ENCODE measurements at regions not wholly inside any gene's neighbourhood (a gene's known extent, or its start where the extent isn't known, plus 50 kb on each side); places are given as distances from the start of the nearest gene placed in this dataset.

DNA sequence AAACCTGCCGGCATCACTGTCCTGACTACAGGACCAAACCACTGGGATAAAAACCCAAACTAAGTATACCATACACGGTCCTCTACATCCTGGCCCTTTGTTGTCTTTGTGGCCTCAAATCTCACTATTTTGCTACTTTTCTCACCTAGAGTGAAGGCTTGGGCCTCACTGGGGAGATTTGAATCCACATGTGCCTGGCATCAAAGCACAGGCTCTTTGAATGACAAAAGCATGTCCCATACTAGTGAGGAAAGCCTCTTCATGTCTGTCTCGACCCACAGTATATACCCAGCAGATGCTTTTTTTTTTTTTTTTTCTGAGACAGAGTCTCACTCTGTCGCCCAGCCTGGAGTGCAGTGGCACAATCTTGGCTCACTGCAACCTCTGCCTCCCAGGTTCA, 72.5 kb upstream of the DRD2 start:
- TF ChIP-seq JUND (IDR thresholded peaks at IDR 0.05; ENCODE audit: low read length) = no peak
- TF ChIP-seq, protein P1, sequence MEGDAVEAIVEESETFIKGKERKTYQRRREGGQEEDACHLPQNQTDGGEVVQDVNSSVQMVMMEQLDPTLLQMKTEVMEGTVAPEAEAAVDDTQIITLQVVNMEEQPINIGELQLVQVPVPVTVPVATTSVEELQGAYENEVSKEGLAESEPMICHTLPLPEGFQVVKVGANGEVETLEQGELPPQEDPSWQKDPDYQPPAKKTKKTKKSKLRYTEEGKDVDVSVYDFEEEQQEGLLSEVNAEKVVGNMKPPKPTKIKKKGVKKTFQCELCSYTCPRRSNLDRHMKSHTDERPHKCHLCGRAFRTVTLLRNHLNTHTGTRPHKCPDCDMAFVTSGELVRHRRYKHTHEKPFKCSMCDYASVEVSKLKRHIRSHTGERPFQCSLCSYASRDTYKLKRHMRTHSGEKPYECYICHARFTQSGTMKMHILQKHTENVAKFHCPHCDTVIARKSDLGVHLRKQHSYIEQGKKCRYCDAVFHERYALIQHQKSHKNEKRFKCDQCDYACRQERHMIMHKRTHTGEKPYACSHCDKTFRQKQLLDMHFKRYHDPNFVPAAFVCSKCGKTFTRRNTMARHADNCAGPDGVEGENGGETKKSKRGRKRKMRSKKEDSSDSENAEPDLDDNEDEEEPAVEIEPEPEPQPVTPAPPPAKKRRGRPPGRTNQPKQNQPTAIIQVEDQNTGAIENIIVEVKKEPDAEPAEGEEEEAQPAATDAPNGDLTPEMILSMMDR (IDR thresholded peaks at IDR 0.05; ENCODE audit: control extremely low read depth in 1 of 3, insufficient read depth in 1 of 3, low read depth in 1 of 3, low read length in 3 of 3) = no peak
- TF ChIP-seq POLR2AphosphoS5 (IDR thresholded peaks at IDR 0.05; ENCODE audit: low read depth, low read length) = no peak
- TF ChIP-seq SAP30 (IDR thresholded peaks at IDR 0.05; ENCODE audit: insufficient read depth, insufficient replicate concordance, low read length) = no peak
- TF ChIP-seq ASH2L (IDR thresholded peaks at IDR 0.05; ENCODE audit: low read length) = no peak
- TF ChIP-seq POLR2A (IDR thresholded peaks at IDR 0.05; ENCODE audit: control extremely low read depth in 1 of 2, low read depth in 2 of 2, low read length in 2 of 2) = no peak
- no peak for TF ChIP-seq YY1 (IDR thresholded peaks at IDR 0.05; ENCODE audit: low read depth, low read length)
- no peak for TF ChIP-seq SP1 (IDR thresholded peaks at IDR 0.05; ENCODE audit: low read depth, low read length)
- TF ChIP-seq RFX5 (IDR thresholded peaks at IDR 0.05; ENCODE audit: borderline replicate concordance, low read depth, low read length) = no peak
- TF ChIP-seq BRCA1 (IDR thresholded peaks at IDR 0.05; ENCODE audit: low read depth, low read length) = no peak

Data from H1 (cell line).